RWPE2 (cell line): ENCODE measurements at regions not wholly inside any gene's neighbourhood (a gene's known extent, or its start where the extent isn't known, plus 50 kb on each side); places are given as distances from the start of the nearest gene placed in this dataset.

ENCODE experiments used
- ATAC-seq: fragments of 200-7000 bp; cut with Tn5 transposase; 3 replicates; pipeline ENCODE4 v1.9.1; 2021; ENCODE audit warnings: low read depth
- DNase-seq: peaks from one replicate; pipeline ENCODE4 v3.0.0-alpha.2; 2020; ENCODE audit warnings: low spot score
- H3K27ac ChIP-seq: fragments of 450-650 bp; 2 replicates; pipeline ENCODE4 v1.5.1; 2017; ENCODE audit warnings: mild to moderate bottlenecking; ENCODE audit not compliant: poor library complexity, severe bottlenecking
- H3K27me3 ChIP-seq: fragments of 250-450 bp; sonication (Bioruptor Pico); 2 replicates; pipeline ENCODE4 v1.5.1; 2021; ENCODE audit warnings: mild to moderate bottlenecking, moderate library complexity; ENCODE audit not compliant: insufficient read depth, poor library complexity, severe bottlenecking
- H3K36me3 ChIP-seq: fragments of 250-450 bp; sonication (Bioruptor Pico); 2 replicates; pipeline ENCODE4 v1.5.1; 2020; ENCODE audit warnings: low read depth, mild to moderate bottlenecking, moderate library complexity
- H3K4me1 ChIP-seq: fragments of 250-450 bp; sonication (Bioruptor Pico); 2 replicates; pipeline ENCODE4 v1.5.1; 2021; ENCODE audit warnings: mild to moderate bottlenecking, moderate library complexity; ENCODE audit not compliant: insufficient read depth, poor library complexity, severe bottlenecking
- H3K4me3 ChIP-seq: fragments of 250-450 bp; sonication (Bioruptor Pico); 2 replicates; pipeline ENCODE4 v1.5.1; 2021; ENCODE audit warnings: mild to moderate bottlenecking, moderate library complexity; ENCODE audit not compliant: severe bottlenecking
- H3K9me3 ChIP-seq: fragments of 250-450 bp; sonication (Bioruptor Pico); 2 replicates; pipeline ENCODE4 v1.5.1; 2021; ENCODE audit warnings: mild to moderate bottlenecking, moderate library complexity; ENCODE audit not compliant: severe bottlenecking
- CTCF ChIP-seq: fragments of 450-650 bp; IDR thresholded peaks from one replicate; pipeline ENCODE4 v1.5.1; 2017; ENCODE audit warnings: mild to moderate bottlenecking, moderate library complexity; ENCODE audit not compliant: poor library complexity, severe bottlenecking

GRCh38 chr11:71192629-71193028 lies 59.7 kb downstream of the SHANK2 start:
- TF ChIP-seq CTCF: no peak
- no peaks in the 10 kb centered on the region for H3K9me3 ChIP-seq
- H3K36me3 ChIP-seq: no peaks in the 10 kb centered on the region
- no peak overlapping the region for H3K27ac ChIP-seq
- no peak for ATAC-seq
- H3K4me1 ChIP-seq: no peaks in the 10 kb centered on the region
- no peak for DNase-seq
- no peak overlapping the region for H3K4me3 ChIP-seq
- H3K27me3 ChIP-seq: no peaks in the 10 kb centered on the region

- Histone ChIP-seq H3K4me1 (no peaks in the 10 kb centered on the region), H3K27ac (no peak overlapping the region), H3K36me3 (no peaks in the 10 kb centered on the region), H3K9me3 (no peaks in the 10 kb centered on the region), H3K27me3 (no peaks in the 10 kb centered on the region), H3K4me3 (no peak overlapping the region)
- DNase-seq (peak; percentile 15), ATAC-seq (no peak)
- no peak for TF ChIP-seq CTCF
Measured at GRCh38 chr11:71191201-71191600, 61.2 kb downstream of the SHANK2 start.

- no peaks in the 10 kb centered on the region for H3K36me3 ChIP-seq
- no peak for ATAC-seq
Measured at GRCh38 chr11:71190551-71190950, 61.8 kb downstream of the SHANK2 start.

GRCh38 chr11:71189768-71190315 lies 62.5 kb downstream of the SHANK2 start:
- DNase-seq (peak; percentile 37), ATAC-seq (no peak)
- Histone ChIP-seq H3K27me3 (no peaks in the 10 kb centered on the region), H3K4me1 (no peaks in the 10 kb centered on the region), H3K27ac (no peak overlapping the region), H3K9me3 (no peaks in the 10 kb centered on the region), H3K4me3 (no peak overlapping the region), H3K36me3 (no peaks in the 10 kb centered on the region)
- TF ChIP-seq CTCF: no peak

More at GRCh38 chr11:71190551-71190950, 61.8 kb downstream of the SHANK2 start:
- Histone ChIP-seq H3K4me1 (no peaks in the 10 kb centered on the region), H3K27ac (no peak overlapping the region), H3K9me3 (no peaks in the 10 kb centered on the region), H3K4me3 (no peak overlapping the region), H3K27me3 (no peaks in the 10 kb centered on the region)
- TF ChIP-seq CTCF: no peak
- peak; percentile 26 for DNase-seq

- Histone ChIP-seq H3K9me3 (no peaks in the 10 kb centered on the region), H3K4me1 (no peaks in the 10 kb centered on the region), H3K27ac (no peak overlapping the region), H3K27me3 (no peaks in the 10 kb centered on the region), H3K4me3 (no peak overlapping the region), H3K36me3 (no peaks in the 10 kb centered on the region)
- ATAC-seq (no peak), DNase-seq (peak; percentile 29)
- TF ChIP-seq CTCF: no peak
Measured at GRCh38 chr11:71188886-71189767, 63.2 kb downstream of the SHANK2 start.
